Fibroblast of villous mesenchyme (primary cell): ENCODE measurements at regions not wholly inside any gene's neighbourhood (a gene's known extent, or its start where the extent isn't known, plus 50 kb on each side); places are given as distances from the start of the nearest gene placed in this dataset.

Experiments
- DNase-seq: peaks from one replicate; pipeline ENCODE4 v3.0.0-alpha.2; 2010; ENCODE audit warnings: low read depth
- H3K4me3 ChIP-seq: 2 replicates; pipeline ENCODE4 v1.5.1; 2011; ENCODE audit warnings: low read depth, mild to moderate bottlenecking, low read length
- TF ChIP-seq, protein P1 (sequence below): IDR thresholded peaks from 2 replicates; pipeline ENCODE4 v1.5.1; 2012; ENCODE audit warnings: low read depth, mild to moderate bottlenecking, low read length; ENCODE audit not compliant: insufficient read depth

DNA sequence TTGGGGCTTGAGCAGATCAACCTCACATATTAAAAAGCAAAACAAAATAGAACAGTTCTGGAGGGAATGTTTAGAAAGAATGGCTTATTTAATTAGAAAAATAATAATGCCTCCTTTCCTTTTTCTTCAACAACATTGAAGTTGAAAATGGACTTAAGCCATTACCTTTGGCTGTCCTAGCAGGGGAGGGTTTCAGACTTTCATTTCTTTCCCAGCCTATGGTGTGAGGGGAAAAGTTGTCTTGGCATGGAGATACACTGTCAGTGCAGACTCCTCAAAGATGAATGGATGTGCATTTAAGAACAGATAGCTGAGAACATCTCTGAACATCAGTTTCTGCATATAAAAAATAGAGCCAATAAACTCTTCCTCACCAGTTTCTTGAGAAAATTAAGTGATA is 169.5 kb downstream of the PAX1 start:
- H3K4me3 ChIP-seq: no peak overlapping the region
- DNase-seq: no peak
- TF ChIP-seq, protein P1, sequence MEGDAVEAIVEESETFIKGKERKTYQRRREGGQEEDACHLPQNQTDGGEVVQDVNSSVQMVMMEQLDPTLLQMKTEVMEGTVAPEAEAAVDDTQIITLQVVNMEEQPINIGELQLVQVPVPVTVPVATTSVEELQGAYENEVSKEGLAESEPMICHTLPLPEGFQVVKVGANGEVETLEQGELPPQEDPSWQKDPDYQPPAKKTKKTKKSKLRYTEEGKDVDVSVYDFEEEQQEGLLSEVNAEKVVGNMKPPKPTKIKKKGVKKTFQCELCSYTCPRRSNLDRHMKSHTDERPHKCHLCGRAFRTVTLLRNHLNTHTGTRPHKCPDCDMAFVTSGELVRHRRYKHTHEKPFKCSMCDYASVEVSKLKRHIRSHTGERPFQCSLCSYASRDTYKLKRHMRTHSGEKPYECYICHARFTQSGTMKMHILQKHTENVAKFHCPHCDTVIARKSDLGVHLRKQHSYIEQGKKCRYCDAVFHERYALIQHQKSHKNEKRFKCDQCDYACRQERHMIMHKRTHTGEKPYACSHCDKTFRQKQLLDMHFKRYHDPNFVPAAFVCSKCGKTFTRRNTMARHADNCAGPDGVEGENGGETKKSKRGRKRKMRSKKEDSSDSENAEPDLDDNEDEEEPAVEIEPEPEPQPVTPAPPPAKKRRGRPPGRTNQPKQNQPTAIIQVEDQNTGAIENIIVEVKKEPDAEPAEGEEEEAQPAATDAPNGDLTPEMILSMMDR: no peak

DNA sequence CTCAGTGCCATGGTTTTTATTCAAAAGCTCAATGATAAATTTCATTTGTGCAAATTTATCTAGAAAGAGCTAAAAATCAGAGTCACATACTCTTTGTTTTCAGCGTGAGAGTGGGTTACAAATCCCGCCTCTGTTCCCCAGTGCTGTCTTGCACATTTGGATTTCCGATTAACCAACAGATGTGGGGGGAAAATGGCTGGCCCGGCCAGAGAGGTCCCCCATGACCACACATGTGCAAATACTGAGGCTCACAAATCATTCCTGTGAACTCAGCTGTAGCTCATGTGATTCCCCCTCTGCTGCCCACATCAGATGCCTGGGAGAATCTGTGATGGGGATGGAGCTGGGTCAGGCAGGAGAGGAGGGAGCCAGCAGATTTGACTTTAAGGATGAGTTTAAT is 168.7 kb downstream of the PAX1 start:
- DNase-seq: no peak
- H3K4me3 ChIP-seq: no peak overlapping the region
- TF ChIP-seq, protein P1: no peak

DNA sequence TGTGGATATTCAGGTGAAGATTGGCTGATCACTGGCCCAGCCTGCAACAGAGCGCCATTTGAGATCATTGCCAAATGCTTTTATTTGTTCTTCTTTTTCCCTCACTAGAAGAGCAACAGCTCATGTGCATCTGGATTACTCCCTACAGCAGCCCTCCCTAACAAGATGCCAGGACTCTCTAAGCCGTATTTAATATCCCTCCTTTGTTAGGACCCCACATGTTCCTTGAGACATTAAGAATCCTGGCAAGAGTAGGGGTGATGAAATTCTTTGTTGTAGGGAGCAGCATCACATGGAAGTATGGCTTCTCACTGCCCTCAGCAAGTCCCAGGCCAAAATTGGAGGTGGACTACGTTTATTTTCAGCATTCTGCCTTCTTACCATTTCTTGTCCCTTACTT is 167.8 kb downstream of the PAX1 start:
- TF ChIP-seq, protein P1: no peak
- H3K4me3 ChIP-seq: no peak overlapping the region
- DNase-seq: no peak

DNA sequence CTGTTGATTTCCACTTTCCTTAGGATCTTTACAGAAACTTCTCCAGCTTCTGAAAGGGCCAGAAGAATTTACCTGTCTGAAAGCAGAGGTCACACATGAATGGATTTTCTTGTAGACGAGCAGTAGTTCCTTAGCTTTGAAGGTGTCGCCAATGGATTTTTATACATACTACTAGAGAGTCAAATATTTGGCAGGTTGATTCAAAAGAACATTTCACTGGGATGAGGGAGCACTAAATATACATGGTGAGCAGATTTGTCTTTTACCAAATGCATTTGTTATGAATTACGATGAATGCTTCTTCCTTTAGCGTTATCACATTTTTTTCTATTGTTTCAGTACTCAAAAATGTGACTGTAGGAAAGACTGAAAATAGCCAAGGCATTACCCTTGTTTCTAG is 162.3 kb downstream of the PAX1 start:
- no peak for DNase-seq
- TF ChIP-seq, protein P1: no peak
- H3K4me3 ChIP-seq: no peak overlapping the region

DNA sequence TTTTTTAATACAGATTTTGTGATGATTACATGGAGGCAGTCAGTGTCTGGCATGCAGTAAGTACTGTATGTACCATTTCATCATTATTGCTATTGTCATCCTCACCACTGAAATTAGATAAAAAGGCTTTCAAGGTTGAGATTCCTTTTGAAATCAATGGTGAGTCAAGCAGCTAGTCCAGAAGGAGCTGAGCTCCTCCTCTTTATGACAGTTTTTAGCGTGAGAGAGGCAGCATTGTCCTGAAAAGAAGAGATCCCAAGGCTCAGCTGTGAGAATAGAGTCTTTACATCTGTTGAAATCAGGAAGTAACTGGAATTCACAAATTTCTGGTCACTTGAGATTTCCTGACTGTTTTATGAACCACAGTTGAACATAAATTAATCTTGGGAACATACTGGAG is 161.9 kb downstream of the PAX1 start:
- no peak overlapping the region for H3K4me3 ChIP-seq
- TF ChIP-seq, protein P1: no peak
- no peak for DNase-seq

DNA sequence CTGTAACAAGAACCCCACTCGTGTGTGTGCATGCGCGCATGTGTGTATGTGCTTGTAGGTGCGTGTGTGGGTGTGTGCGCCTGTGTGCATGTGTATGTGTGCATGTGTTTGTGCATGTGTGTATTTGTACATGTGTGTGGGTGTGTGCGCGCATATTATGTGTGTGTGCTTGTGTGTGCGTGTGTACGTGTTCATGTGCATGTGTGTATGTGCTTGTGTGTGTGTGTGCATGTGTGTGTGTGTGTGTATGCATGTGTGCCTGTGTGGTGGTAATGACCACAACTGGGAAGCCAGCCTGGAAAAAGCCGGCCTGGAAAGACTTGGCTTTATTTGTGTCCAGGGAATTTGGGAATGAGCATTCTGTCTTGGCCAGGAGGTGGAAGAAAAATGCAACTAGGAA is 157.5 kb downstream of the PAX1 start:
- TF ChIP-seq, protein P1: no peak
- H3K4me3 ChIP-seq: no peak overlapping the region

DNA sequence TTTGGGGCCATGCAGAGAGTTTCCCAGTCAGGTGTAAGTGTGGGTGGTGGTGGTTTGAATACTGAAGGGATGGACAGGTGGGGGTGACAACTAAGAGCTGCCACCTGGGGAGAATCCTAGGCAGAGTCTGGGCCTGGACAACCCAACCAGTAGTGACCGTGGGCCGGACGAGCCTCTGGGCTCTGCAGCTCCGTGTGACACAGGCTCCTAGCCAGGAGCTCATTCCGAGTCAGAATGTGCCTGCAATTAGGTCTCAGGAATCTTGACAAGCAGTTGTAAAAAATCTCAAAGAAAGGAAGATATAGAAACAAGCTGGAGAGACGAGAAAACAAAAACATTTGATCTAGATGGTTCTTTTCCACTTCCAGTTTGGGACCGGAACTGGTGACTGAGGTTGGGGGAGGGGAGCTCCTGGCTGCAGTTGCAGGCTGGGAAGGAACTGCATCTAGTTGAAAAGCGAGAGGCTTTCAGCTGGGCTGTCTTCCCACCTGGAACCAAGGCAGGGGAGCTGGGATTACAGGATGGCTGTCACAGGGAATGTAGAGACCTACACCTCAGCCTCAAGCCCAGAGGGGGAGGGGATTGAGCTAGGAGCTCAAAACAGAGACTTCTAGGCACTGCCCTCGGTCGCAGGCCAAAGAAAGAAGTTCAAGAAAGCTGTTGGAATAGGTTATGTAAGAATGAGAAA is 156.9 kb downstream of the PAX1 start:
- TF ChIP-seq, protein P1: no peak
- no peak for DNase-seq
- no peak overlapping the region for H3K4me3 ChIP-seq

More for the DNA sequence above, 157.5 kb downstream of the PAX1 start:
- no peak for DNase-seq
